ENCODE measurements at regions not wholly inside any gene's neighbourhood (a gene's known extent, or its start where the extent isn't known, plus 50 kb on each side); places are given as distances from the start of the nearest gene placed in this dataset.
"Not testable (repeated sequence)": the region's sequence is repeated elsewhere in the genome, so short reads cannot be mapped to it uniquely, and the experiment has no call there.

DNA sequence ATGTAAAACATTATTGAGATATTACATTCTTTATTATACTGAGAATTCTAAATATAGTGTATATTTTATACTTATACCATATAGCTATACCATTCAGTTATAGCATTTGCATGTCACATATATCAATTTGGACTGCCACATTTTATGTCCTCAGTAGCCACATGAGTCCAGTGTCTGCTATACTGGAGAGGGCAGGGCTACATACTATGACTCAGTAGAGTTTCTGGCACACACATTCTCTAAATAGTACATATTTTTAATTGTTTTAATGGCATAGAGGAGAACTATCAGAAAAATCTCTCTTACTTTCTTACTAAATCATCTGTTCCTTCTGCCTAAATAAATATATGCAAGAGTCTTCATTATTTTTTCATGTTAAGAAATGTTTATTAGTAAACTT is 55.4 kb upstream of the COL5A2 start:
- H4K20me1 ChIP-seq (ENCODE audit: insufficient read depth, poor library complexity, severe bottlenecking): no peaks in the 10 kb centered on the region
- no peak overlapping the region for H3K4me3 ChIP-seq
- no peak overlapping the region for H2AFZ ChIP-seq
- H3K27ac ChIP-seq: no peak overlapping the region
- H3K9me2 ChIP-seq (replicated peaks; ENCODE audit: insufficient read depth): no peaks in the 10 kb centered on the region
- no peaks in the 10 kb centered on the region for H3K9me3 ChIP-seq (ENCODE audit: low read depth)
- no peaks in the 10 kb centered on the region for H3K27me3 ChIP-seq
- no peak overlapping the region for H3K4me2 ChIP-seq
- no peaks in the 10 kb centered on the region for H3K79me2 ChIP-seq
- DNase-seq (ENCODE audit: low spot score): no peak
- TF ChIP-seq CTCF (IDR thresholded peaks at IDR 0.05; ENCODE audit: poor library complexity): no peak
- TF ChIP-seq EZH2phosphoT487 (IDR thresholded peaks at IDR 0.05; ENCODE audit: low read depth, severe bottlenecking, unreplicated experiment): no peak
- no peak for TF ChIP-seq EZH2 (IDR thresholded peaks at IDR 0.05; ENCODE audit: borderline replicate concordance)
- no peaks in the 10 kb centered on the region for H3K36me3 ChIP-seq (replicated peaks; ENCODE audit: insufficient read depth, low read depth)
- no peaks in the 10 kb centered on the region for H3K4me1 ChIP-seq (ENCODE audit: insufficient read depth)

DNA sequence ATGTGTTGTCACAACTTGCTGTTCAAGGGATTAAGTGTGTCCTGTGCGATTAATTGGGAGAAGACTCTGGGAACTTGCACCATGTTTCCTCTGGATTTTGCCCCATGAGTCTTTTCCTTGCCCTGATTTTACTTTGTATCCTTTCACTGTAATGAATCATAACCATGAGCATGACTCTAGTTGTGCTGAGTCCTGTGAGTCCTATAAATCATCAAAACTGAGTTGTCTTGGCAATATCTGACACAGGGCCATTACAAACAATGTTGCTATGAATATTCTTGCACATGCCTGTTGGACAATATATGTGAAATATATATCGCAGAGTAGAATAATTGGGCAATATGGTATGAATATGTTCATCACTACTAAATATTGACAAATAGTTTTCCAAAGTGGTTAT is 56.5 kb upstream of the COL5A2 start:
- Histone ChIP-seq H3K9me2 (replicated peaks; ENCODE audit: insufficient read depth) (no peaks in the 10 kb centered on the region), H3K4me1 (ENCODE audit: insufficient read depth) (no peaks in the 10 kb centered on the region)
- 93% methylated on average over 2 of the region's 2 CpGs for WGBS (ENCODE audit: low lambda C conversion rate, missing lambda C conversion rate)

GRCh38 chr2:189238903-189239302 is 59.3 kb upstream of the COL5A2 start:
- H3K9me2 ChIP-seq (replicated peaks; ENCODE audit: insufficient read depth): no peaks in the 10 kb centered on the region
- no peak overlapping the region for H3K4me3 ChIP-seq
- H3K4me1 ChIP-seq (ENCODE audit: insufficient read depth): no peaks in the 10 kb centered on the region
- no peaks in the 10 kb centered on the region for H3K9me3 ChIP-seq (ENCODE audit: low read depth)
- H3K27ac ChIP-seq: peak overlapping the region; percentile 6
- H4K20me1 ChIP-seq (ENCODE audit: insufficient read depth, poor library complexity, severe bottlenecking): no peaks in the 10 kb centered on the region
- TF ChIP-seq CTCF (IDR thresholded peaks at IDR 0.05; ENCODE audit: poor library complexity) (no peak), EZH2phosphoT487 (IDR thresholded peaks at IDR 0.05; ENCODE audit: low read depth, severe bottlenecking, unreplicated experiment) (no peak), EZH2 (IDR thresholded peaks at IDR 0.05; ENCODE audit: borderline replicate concordance) (no peak)
- H3K27me3 ChIP-seq: no peaks in the 10 kb centered on the region
- H2AFZ ChIP-seq: no peak overlapping the region
- H3K4me2 ChIP-seq: no peak overlapping the region
- H3K36me3 ChIP-seq (replicated peaks; ENCODE audit: insufficient read depth, low read depth): no peaks in the 10 kb centered on the region
- H3K79me2 ChIP-seq: no peaks in the 10 kb centered on the region
- DNase-seq (ENCODE audit: low spot score): no peak

More for the DNA sequence above, 56.5 kb upstream of the COL5A2 start:
- H3K79me2 ChIP-seq: no peaks in the 10 kb centered on the region
- no peak overlapping the region for H2AFZ ChIP-seq
- no peak overlapping the region for H3K4me3 ChIP-seq
- H3K27me3 ChIP-seq: no peaks in the 10 kb centered on the region
- no peaks in the 10 kb centered on the region for H3K9me3 ChIP-seq (ENCODE audit: low read depth)
- TF ChIP-seq CTCF (IDR thresholded peaks at IDR 0.05; ENCODE audit: poor library complexity): no peak
- TF ChIP-seq EZH2phosphoT487 (IDR thresholded peaks at IDR 0.05; ENCODE audit: low read depth, severe bottlenecking, unreplicated experiment): no peak
- H3K4me2 ChIP-seq: no peak overlapping the region
- no peak overlapping the region for H3K27ac ChIP-seq
- H3K36me3 ChIP-seq (replicated peaks; ENCODE audit: insufficient read depth, low read depth): no peaks in the 10 kb centered on the region
- H4K20me1 ChIP-seq (ENCODE audit: insufficient read depth, poor library complexity, severe bottlenecking): no peaks in the 10 kb centered on the region
- DNase-seq (ENCODE audit: low spot score): no peak

- not testable (repeated sequence) for H3K4me3 ChIP-seq; H3K4me2 ChIP-seq; H4K20me1 ChIP-seq (ENCODE audit: insufficient read depth, poor library complexity, severe bottlenecking); DNase-seq (ENCODE audit: low spot score); H3K27ac ChIP-seq; H3K27me3 ChIP-seq; H2AFZ ChIP-seq; H3K4me1 ChIP-seq (ENCODE audit: insufficient read depth); H3K9me2 ChIP-seq (replicated peaks; ENCODE audit: insufficient read depth); H3K36me3 ChIP-seq (replicated peaks; ENCODE audit: insufficient read depth, low read depth); H3K79me2 ChIP-seq; H3K9me3 ChIP-seq (ENCODE audit: low read depth)
- WGBS (ENCODE audit: low lambda C conversion rate, missing lambda C conversion rate): 100% methylated on average over 1 of the region's 1 CpG
Observed at GRCh38 chr2:189243843-189244242, 64.3 kb upstream of the COL5A2 start.
